Duodenal mucosa (tissue), 2 donors: ENCODE measurements at regions not wholly inside any gene's neighbourhood (a gene's known extent, or its start where the extent isn't known, plus 50 kb on each side); places are given as distances from the start of the nearest gene placed in this dataset.

Experiments
- H3K27ac ChIP-seq: one replicate; pipeline ENCODE4 v1.7.0; 2013; ENCODE audit warnings: low read depth, low read length
- H3K27me3 ChIP-seq, 2 donors: one replicate each; pipeline ENCODE4 v1.7.0; 2013; ENCODE audit warnings: low read length in 2 of 2, control low read depth in 1 of 2; ENCODE audit not compliant: insufficient read depth in 2 of 2, control insufficient read depth in 1 of 2
- H3K36me3 ChIP-seq, 2 donors: one replicate each; pipeline ENCODE4 v1.7.0; 2013; ENCODE audit warnings: low read length in 2 of 2, control low read depth in 1 of 2; ENCODE audit not compliant: insufficient read depth in 2 of 2, control insufficient read depth in 1 of 2
- H3K4me1 ChIP-seq, 2 donors: one replicate each; pipeline ENCODE4 v1.7.0; 2013; ENCODE audit warnings: low read length in 2 of 2, control low read depth in 1 of 2; ENCODE audit not compliant: insufficient read depth in 2 of 2, control insufficient read depth in 1 of 2
- H3K4me3 ChIP-seq, 2 donors: one replicate each; pipeline ENCODE4 v1.7.0; 2013; ENCODE audit warnings: low read length in 2 of 2, low read depth in 1 of 2
- H3K9ac ChIP-seq, 2 donors: one replicate each; pipeline ENCODE4 v1.7.0; 2013; ENCODE audit warnings: low read length in 2 of 2, low read depth in 1 of 2
- H3K9me3 ChIP-seq, 2 donors: one replicate each; pipeline ENCODE4 v1.7.0; 2013; ENCODE audit warnings: low read length in 2 of 2, control low read depth in 1 of 2; ENCODE audit not compliant: control insufficient read depth in 1 of 2

- Histone ChIP-seq H3K9ac (no peak overlapping the region), H3K36me3 (no peaks in the 10 kb centered on the region), H3K9me3 (no peaks in the 10 kb centered on the region), H3K27ac (no peak overlapping the region), H3K4me3 (no peak overlapping the region), H3K27me3 (peaks cover 0 to 4% of the 10 kb centered on the region in 2 donors), H3K4me1 (no peaks in the 10 kb centered on the region)
Measured at GRCh38 chr2:240319855-240320203, 115.6 kb upstream of the GPC1 start.

GRCh38 chr2:240320204-240320993 is 115.1 kb upstream of the GPC1 start:
- Histone ChIP-seq H3K27me3 (peaks cover 0 to 4% of the 10 kb centered on the region in 2 donors), H3K9ac (no peak overlapping the region), H3K4me3 (no peak overlapping the region), H3K27ac (no peak overlapping the region), H3K9me3 (no peaks in the 10 kb centered on the region), H3K4me1 (no peaks in the 10 kb centered on the region), H3K36me3 (no peaks in the 10 kb centered on the region)

- Histone ChIP-seq H3K27ac (no peak overlapping the region), H3K9ac (no peak overlapping the region), H3K36me3 (no peaks in the 10 kb centered on the region), H3K9me3 (no peaks in the 10 kb centered on the region), H3K27me3 (peaks cover 0 to 4% of the 10 kb centered on the region in 2 donors), H3K4me1 (no peaks in the 10 kb centered on the region), H3K4me3 (no peak overlapping the region)
Measured at GRCh38 chr2:240322231-240322955, 113.1 kb upstream of the GPC1 start.

- Histone ChIP-seq H3K27me3 (peaks cover 0 to 4% of the 10 kb centered on the region in 2 donors), H3K4me3 (no peak overlapping the region), H3K36me3 (no peaks in the 10 kb centered on the region), H3K9ac (no peak overlapping the region), H3K27ac (no peak overlapping the region), H3K4me1 (no peaks in the 10 kb centered on the region), H3K9me3 (no peaks in the 10 kb centered on the region)
Measured at GRCh38 chr2:240322991-240323390, 112.5 kb upstream of the GPC1 start.

GRCh38 chr2:240323601-240324291 is 111.7 kb upstream of the GPC1 start:
- H3K27ac ChIP-seq: no peak overlapping the region
- H3K4me3 ChIP-seq: no peak overlapping the region
- H3K36me3 ChIP-seq: no peaks in the 10 kb centered on the region
- H3K9me3 ChIP-seq: no peaks in the 10 kb centered on the region
- peaks cover 0 to 4% of the 10 kb centered on the region in 2 donors for H3K27me3 ChIP-seq
- no peak overlapping the region for H3K9ac ChIP-seq
- H3K4me1 ChIP-seq: no peaks in the 10 kb centered on the region

- no peak overlapping the region for H3K27ac ChIP-seq
- H3K9ac ChIP-seq: no peak overlapping the region
- H3K27me3 ChIP-seq: no peaks in the 10 kb centered on the region
- H3K9me3 ChIP-seq: no peaks in the 10 kb centered on the region
- H3K36me3 ChIP-seq: no peaks in the 10 kb centered on the region
- no peaks in the 10 kb centered on the region for H3K4me1 ChIP-seq
- no peak overlapping the region for H3K4me3 ChIP-seq
Measured at GRCh38 chr2:240324312-240325015, 111.0 kb upstream of the GPC1 start.

GRCh38 chr2:240325016-240326007 is 110.2 kb upstream of the GPC1 start:
- no peaks in the 10 kb centered on the region for H3K4me1 ChIP-seq
- no peak overlapping the region for H3K27ac ChIP-seq
- H3K27me3 ChIP-seq: no peaks in the 10 kb centered on the region
- no peak overlapping the region for H3K9ac ChIP-seq
- H3K36me3 ChIP-seq: no peaks in the 10 kb centered on the region
- no peak overlapping the region for H3K4me3 ChIP-seq
- no peaks in the 10 kb centered on the region for H3K9me3 ChIP-seq

- no peaks in the 10 kb centered on the region for H3K36me3 ChIP-seq
- H3K4me1 ChIP-seq: no peaks in the 10 kb centered on the region
- peaks cover 0 to 2% of the 10 kb centered on the region in 2 donors for H3K9me3 ChIP-seq
- no peak overlapping the region for H3K4me3 ChIP-seq
- no peaks in the 10 kb centered on the region for H3K27me3 ChIP-seq
- no peak overlapping the region for H3K9ac ChIP-seq
- H3K27ac ChIP-seq: no peak overlapping the region
Measured at GRCh38 chr2:240326246-240326645, 109.2 kb upstream of the GPC1 start.

- Histone ChIP-seq H3K4me3 (no peak overlapping the region), H3K9ac (no peak overlapping the region), H3K36me3 (no peaks in the 10 kb centered on the region), H3K27ac (no peak overlapping the region), H3K4me1 (no peaks in the 10 kb centered on the region), H3K9me3 (peaks cover 0 to 2% of the 10 kb centered on the region in 2 donors), H3K27me3 (no peaks in the 10 kb centered on the region)
Measured at GRCh38 chr2:240326886-240327285, 108.6 kb upstream of the GPC1 start.
